NCI-H748 treated with DMSO at 0.1 percent for 48 hours (cell line): ENCODE measurements at regions not wholly inside any gene's neighbourhood (a gene's known extent, or its start where the extent isn't known, plus 50 kb on each side); places are given as distances from the start of the nearest gene placed in this dataset.
"Not testable (repeated sequence)": the region's sequence is repeated elsewhere in the genome, so short reads cannot be mapped to it uniquely, and the experiment has no call there.

Experiments
- DNase-seq: peaks from one replicate; lab custom pipeline; 2025; lab: John Stamatoyannopoulos, UW

DNA sequence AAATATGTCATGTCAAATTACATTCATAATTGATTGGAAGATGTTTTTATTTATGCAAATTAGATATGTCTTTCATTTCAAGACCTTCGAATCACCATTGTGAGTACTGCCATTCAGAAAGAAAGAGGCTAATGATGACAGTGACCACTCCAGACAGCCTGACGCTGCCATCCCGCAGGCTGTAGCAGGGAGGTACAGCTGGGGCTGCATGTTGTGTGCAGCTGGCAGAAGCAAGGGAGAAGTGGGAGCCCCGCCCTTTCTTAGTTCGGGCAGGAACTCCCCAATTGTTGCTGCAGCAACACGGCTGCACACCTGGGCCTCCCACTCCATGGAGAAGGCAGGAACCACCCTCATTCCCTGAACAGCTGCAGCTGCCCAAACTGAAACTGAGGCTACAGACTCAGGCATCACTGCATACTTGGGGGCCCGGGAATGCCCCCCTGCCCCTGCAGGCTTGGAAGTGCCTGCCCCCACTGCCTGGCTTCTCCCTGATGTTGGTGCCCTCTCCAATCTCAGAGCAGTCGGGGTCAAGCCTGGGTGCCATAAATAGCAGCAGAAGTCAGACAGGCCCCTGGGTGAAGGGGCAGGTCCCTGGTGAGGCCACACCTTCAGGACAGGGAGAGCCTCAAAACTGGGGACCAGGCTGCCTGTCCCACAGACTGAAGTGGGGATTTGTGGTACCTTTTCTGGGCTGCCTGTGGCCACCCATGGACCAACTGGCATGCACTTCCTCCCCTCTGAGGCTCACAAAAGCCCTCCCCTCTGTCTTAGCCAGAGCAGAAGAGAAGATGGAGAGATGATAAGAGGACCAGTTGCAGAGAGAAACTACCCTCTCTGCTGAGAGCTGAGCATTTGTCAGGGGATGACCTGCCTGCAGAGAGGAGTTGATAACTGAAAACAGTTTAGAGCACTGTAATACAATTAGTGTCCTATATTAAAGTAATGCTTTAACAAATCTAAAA, 964.6 kb downstream of the SI start:
- DNase-seq, result no peak

DNA sequence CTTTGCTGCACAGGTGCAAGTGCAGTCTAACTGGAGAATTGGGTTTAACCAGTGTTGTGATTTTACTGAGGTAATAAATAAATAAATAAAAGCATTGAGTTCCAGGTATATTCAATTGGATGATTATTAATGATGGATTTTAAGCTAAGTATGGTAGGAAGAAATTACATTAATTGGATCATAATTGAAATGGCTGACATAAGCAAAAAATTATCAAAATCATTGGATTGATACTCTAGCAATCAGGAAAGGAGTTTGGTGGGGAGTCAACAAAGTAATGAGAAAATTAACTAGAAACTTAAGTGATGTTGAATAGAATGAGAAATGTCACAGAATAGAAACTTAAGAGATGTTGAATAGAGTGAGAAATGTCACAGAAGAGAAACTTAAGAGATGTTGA, 981.9 kb downstream of the SI start:
- no peak for DNase-seq

DNA sequence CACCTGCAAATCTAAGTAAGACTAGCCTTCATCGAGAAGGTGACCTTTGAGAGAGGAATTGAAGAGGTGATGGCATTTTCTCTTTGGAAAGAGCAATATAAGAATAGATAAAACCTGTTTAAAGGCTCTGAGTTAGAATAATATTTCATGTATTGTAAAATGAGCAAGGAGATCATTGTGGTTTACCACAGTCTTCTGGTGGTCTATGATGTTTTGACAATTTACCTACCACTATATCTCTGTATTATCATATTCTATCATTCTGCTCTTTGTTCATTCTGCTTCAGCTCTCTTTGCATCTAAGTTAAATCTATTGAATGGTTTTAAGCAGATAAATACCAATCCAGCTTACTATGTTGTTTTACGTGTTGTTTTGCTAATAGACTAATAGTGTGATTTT, 982.3 kb downstream of the SI start:
- no peak for DNase-seq

DNA sequence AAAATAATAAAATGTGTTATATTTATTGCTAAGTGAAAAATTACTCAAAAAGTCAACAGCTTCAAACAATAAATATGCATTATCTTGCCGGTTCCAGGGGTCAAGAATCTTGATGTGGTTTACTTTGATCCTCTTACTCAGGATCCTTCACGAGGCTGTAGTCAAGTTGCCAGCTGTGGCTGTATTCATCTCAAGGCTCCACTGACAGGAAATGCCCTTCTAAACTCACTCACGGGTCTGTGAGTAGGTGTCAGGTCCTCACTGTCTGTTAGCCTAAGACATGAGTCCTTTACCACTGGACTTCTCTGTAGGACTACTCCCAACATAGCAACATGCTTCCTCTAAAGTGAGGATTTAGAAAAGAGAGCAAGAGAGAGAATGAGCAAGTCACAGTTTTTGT, 983.0 kb downstream of the SI start:
- DNase-seq, result no peak

DNA sequence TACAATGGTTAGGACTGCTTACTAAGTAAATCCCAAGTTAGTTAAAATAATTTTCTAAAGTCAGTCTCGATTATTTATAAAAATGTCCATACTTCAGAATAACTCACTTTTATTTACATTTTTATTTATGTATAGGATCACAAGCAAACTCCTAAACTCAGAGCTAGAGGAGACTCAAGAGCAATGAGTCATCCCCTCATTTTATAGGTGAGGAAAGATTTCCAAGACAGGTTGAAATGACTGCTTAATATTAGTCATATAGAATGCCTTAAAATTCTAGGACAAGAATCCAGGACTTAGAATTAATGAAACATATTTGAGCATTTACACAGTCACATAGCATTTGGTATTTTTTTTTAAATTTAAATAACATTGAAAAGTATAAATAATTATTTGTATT, 983.8 kb downstream of the SI start:
- no peak for DNase-seq

DNA sequence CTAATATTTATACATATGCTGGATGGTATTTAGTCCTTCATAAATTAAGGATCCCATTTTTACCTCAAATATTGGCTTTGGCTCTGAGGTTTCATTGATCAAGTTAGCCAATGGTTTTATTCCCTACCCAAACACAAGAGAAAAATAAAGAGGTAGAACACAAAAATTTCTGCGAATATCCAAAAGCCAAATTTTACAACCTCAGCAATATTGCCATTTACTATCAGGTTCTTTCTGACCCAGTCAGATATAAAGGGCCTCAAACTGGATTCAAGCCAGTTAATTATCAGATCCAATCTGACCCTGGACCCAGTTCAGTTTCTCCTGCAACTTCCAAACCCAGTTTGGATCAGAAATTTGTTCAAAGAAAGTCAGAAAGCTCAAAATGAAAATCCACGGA, 998.1 kb downstream of the SI start:
- DNase-seq, result no peak

DNA sequence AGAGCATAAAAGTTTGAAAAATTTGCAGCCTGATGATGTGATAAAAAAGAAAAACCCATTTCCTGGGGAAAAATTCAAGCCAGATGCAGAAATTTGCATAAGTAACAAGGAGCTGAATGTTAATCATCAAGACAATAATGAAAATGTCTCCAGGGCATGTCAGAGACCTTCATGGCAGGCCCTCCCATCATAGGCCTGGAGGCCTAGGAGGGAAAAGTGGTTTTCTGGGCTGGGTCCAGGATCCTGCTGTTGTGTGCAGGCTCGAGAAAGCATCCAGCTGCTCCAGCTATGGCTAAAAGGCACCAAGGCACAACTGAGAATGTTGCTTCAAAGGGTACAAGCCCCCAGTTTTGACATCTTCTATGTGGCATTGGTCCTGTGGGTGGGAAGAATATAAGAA, 1014.0 kb downstream of the SI start:
- no peak for DNase-seq

DNA sequence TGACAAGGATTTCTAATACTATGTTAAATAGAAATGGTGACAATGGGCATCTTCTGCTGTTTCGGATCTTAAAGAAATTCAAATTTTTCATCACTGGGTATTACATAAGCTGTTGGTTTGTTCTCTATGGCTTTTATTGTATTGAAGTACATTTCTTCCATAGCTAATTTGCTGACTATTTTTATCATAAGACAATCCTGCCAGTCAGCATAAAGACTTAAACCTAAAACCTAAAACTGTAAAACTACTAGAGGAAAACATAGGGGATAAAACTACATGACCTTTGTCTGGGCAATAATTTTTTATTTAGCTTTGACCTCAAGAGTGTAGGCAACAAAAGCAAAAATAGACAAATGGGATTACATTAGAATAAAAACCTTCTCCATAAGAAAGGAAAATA, 1017.4 kb downstream of the SI start:
- no peak for DNase-seq

DNA sequence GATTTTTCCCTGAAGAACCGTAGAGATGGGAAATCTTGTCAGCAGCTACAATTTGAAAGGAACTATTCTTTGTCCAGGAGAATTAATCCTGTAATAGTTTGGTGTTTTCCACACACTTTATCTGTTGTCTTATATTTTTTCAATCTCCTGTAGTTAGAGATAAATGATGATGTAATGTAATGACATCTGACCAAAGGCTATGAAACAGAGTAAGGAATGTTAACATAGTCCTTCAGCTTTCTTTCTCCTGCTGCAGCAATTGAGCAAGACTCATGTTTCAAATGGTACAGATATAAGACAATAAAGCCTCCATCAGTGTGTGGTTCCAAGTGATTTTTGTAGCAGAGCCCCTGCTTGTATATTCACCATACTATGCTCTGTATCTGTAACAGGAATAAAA, 1028.4 kb downstream of the SI start:
- DNase-seq, result no peak

DNA sequence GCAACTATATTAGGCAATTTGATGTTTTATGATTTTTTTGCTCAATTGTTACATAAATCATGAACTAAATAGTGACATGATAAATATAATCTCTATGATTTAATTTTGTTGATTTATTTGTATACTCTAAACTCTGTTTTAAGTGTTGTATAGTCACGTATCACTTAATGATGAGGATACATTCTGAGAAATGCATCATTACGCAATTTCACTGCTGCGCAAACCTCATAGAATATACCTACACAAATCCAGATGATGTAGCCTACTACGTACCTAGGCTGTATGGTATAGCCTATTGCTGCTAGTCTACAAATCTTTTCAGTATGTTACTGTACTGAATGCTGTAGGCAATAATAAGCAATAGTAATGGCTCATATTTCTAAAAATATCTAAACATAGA, 1029.8 kb downstream of the SI start:
- no peak for DNase-seq

DNA sequence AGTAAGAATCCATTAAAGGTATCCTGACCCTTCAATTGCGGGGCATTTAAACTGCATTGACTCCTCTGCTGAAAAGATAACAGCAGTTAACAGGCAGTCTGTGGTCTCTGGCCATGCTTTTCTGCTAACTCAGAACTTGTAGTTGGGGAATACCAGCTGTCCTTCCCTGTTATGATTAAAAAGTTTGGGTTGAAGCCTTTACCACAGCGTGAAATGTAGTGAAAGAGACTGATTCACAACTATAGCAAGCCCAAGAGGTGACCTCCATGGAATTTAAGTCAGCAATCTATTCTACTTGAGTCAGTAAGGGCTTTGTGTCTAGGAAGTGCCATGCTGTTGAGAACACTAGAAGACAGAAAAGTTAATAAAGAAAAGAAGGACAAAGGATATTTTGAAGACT, 1037.3 kb downstream of the SI start:
- DNase-seq, result no peak

DNA sequence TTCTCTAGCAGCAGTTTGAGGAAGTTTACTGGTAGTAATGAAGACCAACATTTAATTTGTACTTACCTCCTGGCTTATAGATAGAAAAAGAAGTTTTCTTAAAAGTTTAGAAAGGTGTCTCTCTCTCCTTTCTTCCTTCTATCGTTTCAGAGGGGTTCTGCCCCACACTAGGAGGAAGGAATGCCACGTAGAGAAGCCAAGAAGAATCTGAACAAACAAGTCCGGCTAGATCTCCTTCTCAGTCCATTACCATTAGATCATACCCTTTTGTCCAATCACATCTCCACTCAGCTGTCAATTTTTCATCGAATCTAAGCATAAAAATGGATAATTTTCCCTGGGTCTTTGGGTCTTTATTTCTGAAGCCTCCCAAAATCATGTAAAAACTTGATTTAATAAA, 1048.1 kb downstream of the SI start:
- no peak for DNase-seq

DNA sequence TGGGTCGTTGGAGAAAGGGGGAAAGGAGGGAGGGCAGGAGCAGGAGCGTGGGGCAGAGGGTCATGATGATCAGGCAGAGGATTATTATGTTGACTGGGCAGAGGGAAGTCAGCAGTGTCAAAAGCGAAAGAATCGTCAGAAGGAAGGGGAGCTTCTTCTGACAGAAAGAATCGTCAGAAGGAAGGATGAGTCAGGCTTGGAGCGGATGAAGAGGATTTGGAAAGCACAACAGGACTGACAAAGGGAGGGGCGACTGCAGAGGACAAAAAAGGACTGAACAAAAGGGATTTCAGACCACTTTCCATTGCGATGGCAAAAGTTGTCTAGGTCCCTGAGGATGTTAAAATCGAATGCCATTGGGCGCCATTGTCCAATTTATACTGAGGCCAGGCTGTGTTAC, 1053.5 kb downstream of the SI start:
- no peak for DNase-seq

DNA sequence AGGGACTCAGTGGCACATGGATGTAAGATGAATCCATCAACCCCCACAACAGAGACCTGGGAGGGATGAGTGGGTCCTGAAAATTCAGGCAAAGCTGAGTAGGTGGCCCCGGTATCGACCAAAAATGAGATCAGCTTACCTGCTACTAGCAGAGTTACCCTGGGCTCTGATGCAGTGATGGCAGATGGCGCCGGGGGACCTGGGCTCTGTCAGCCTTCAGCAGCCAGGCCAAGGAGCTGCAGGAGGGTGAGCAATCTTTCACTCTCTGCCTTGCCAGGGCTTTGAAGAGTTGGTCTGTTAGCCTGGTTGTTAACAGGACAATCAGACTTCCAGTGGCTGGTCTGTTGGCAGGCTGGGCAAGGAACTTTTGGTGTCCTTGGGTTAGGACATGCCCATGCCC, 1054.8 kb downstream of the SI start:
- DNase-seq, result no peak

DNA sequence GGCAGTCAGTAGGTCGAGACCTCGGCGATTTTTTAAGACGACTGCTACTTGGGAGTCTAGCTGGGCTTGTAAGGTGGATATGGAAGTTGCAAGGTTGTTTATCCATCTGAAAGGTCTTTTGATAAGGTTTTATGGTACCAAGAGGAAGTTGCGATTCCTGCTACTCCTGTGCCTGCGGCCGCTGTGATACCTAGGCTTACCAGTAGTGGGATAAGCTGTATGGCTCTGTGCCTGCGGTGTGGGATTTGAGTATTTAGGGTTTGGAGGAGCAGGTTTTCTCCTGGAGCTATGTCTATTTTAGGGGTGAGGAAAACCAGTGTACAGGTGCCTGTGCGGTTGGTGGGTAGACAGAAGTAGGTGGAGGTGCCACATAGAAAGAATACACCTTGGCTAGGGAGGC, 1059.8 kb downstream of the SI start:
- DNase-seq, result no peak

DNA sequence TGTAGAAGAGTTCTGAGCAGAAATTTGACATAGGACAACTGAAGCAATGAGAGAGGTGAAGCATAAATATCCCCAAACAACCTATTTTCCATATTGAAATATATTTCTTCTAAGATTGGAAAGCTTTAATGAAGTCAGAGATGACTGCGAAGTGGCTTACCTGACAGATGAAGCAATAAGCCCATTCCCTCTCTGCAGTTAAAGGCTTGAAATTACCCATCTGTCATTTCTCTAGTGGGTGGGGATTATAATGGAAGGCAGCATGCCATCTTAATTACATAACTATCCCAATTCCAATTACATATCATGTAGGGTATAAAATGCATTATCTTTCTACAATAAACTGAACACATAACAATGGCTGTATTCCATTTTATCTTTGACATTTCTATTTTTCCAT, 1070.5 kb downstream of the SI start:
- DNase-seq, result no peak

DNA sequence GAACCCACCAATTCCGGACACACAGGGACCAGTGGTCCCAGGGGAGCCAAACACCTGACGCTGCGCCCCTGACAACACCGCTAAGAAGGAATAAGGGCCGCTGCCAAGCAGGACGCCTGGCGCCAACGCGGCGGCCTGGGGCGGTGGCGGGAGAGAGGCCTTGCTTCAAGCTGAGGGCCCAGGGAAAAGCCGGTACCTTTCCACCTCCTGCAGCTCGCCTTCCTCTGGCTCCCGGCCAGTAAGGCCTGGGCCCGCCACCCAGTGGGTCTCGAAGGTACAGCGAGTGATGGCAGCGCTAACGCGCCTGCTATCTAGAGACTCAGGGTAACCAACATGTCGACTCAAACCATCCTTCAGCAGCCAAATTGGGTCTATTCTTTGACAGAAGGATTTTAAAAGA, 1074.1 kb downstream of the SI start:
- DNase-seq, result no peak

DNA sequence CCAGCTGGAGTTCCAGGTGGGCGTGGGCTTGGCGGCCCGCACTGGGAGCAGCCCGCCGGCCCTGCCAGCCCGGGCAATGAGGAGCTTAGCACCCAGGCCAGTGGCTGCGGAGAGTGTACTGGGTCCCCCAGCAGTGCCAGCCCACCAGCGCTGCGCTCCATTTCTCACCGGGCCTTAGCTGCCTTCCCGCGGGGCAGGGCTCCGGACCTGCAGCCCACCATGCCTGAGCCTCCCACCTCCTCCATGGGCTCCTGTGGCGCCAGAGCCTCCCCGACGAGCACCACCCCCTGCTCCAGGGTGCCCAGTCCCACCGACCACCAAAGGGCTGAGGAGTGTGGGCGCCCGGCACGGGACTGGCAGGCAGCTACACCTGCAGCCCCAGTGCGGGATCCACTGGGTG, 1075.3 kb downstream of the SI start:
- DNase-seq, result not testable (repeated sequence)

DNA sequence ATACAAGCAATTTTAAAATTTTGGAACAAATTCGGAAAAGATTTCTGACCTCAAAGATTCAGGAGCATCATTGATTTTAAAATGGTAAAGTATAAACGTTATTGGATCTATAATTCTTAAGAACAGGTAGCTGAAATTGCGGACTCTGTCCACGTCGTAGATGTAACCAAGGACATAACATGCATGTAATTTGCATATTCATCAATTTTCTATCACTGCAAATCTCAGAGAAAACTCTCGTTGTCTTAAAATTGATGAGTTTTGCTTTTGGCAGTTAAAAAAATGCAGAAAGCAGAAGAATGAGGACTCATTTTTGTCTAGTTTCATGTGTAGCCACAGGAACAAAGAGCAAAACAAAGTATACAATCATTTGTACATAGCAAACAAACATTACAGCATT, 1094.4 kb downstream of the SI start:
- no peak for DNase-seq

DNA sequence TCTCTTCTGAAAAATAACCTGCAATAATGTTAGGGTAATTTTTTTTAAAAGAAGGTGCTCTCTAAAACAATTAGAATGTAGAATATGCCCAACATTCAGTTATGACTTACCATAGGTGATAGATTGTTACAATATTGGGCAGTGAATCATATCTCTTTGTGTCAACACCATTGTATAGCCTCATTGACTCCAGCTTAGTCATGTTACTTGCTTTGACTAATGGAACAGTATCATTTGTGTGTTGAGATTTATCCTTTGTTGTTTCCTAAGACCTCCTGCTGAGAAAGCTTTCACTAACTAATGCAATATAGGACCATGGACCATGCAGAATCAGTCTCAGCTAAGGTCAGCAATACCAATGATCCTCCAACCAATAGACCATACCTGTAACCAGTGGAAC, 1106.4 kb downstream of the SI start:
- no peak for DNase-seq

DNA sequence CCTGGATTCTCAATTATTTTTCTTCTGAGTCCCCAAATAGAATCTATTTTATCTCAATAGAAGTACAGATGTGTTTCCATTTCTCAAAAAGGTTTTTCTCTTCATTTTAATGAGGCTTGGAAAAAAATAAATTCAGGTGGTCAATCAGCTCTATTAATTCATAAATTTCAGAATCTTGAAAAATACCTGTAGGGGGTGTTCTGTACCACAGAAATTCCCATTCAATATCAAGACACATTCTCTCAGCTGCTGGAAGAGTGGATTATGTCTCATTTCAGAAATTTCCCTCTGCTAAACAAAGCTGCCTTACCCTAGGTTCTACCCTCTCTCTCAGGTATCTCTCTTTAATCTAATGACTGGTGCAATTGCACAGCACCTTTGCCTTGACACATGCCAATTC, 1121.2 kb downstream of the SI start:
- DNase-seq, result no peak

DNA sequence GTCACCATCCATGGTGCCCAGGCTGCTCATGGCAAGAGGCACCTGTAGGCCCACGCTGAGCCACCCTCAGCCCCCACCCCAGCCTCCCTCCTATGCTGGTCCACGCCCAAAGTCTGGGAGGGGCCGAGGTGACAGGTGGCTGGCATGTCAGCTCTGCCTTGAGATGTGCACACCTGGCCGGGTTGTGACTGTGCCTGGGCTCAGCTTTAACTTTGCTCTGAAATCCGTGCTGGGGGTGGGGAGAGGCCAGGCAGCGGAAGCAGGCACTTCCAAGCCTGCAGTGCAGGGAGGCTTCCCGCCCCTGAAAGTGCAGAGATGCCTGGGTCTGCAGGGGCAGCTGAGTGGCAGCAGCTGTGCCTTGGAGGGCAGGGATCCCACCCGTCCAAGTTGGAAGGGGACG, 1124.8 kb downstream of the SI start:
- no peak for DNase-seq

DNA sequence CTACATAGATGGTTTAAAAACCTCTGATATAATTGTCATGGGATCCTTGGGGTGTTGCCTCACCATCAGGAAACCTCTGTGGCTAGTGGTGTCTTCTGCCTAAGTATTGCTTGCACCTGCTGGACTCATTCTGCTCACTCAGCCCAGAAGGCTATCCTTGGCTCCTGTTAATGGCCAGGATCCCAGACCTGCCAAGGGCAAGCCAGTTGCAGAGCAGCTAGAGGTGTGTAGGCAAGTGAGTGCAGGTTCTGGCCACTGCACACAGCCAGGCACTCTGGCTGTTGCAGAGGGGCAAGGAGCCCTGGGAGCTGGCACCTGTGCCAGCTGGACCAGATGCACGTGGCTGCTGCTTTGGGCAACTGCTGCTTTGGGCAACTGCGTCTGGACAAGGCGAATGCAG, 1125.8 kb downstream of the SI start:
- no peak for DNase-seq

DNA sequence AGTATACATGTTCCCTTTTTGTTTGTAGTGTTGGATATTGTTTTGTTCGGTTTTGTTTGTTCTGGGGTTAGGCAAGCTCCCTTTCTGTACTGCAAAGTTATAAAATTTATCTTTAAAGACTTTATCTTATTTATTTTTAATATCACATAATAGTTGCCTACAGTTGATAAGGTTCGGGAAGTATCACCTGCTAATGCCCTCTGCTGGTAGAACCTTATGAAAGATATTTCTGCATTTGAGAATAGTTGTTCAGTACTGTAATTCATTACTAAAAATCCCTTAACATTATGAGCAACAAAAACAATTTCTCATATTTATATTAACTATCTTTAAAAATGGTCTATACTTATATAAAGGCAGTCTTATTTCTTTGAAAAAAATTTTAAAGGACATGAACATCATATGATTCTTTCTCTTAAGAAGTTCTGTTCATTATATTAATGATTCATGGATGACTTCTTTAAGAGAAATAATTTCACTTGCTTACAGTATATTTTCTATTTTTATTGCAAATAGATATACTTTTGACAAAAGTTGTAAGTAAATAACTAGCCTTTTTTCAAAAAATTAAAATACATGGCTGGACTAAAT, 1126.8 kb downstream of the SI start:
- peak; percentile 2 for DNase-seq
